GM23248 (cell line): ENCODE measurements at regions not wholly inside any gene's neighbourhood (a gene's known extent, or its start where the extent isn't known, plus 50 kb on each side); places are given as distances from the start of the nearest gene placed in this dataset.

Experiments used
- EZH2 ChIP-seq: fragments of 200-600 bp; sonication (generic); IDR thresholded peaks from 2 replicates; pipeline ENCODE4 v1.6.1; 2018; ENCODE audit warnings: antibody characterized with exemption, mild to moderate bottlenecking; ENCODE audit not compliant: insufficient read depth, poor library complexity, severe bottlenecking
- EZH2phosphoT487 ChIP-seq: fragments of 200-600 bp; sonication (generic); IDR thresholded peaks from 2 replicates; pipeline ENCODE4 v1.6.1; 2018; ENCODE audit warnings: antibody characterized with exemption, moderate library complexity, mild to moderate bottlenecking, low read depth; ENCODE audit not compliant: insufficient read depth

DNA sequence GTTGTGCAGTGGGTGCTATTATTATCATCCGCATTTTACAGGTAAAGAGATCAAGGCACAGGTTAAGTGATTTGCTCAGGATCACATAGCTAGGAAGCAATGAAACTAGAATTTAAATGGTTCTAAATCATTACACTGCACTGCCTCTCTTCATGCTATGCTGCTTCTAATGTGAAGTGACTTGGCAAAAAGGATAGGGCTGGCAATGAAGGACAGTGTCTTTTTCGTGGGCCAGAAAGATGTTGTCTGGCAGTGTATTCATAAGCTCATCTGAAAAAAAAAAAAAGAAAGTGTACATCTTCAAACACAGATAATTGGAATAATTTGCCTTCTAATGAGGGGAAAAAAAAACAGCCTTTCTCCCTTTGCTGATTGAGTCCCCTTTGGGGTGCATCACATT is 132.2 kb upstream of the FUNDC1 start:
- TF ChIP-seq EZH2phosphoT487: no peak
- no peak for TF ChIP-seq EZH2
